Retinal pigment epithelial cell (primary cell): ENCODE measurements at regions not wholly inside any gene's neighbourhood (a gene's known extent, or its start where the extent isn't known, plus 50 kb on each side); places are given as distances from the start of the nearest gene placed in this dataset.

Experiments
- DNase-seq: peaks from one replicate; pipeline ENCODE4 v3.0.0-alpha.2; 2010; ENCODE audit warnings: low read depth
- H3K4me3 ChIP-seq: 2 replicates; pipeline ENCODE4 v1.5.1; 2011; ENCODE audit warnings: mild to moderate bottlenecking, low read length, control low read depth, moderate library complexity
- CTCF ChIP-seq: conservative IDR thresholded peaks from 2 replicates; pipeline ENCODE4 v1.5.1; 2011; ENCODE audit warnings: low read depth, low read length, control low read depth, inconsistent platforms

GRCh38 chr2:195521589-195521988 is 135.4 kb upstream of the SLC39A10 start:
- no peak for TF ChIP-seq CTCF
- no peak overlapping the region for H3K4me3 ChIP-seq
- DNase-seq: no peak

- peak; percentile 88 for DNase-seq
- H3K4me3 ChIP-seq: no peak overlapping the region
- TF ChIP-seq CTCF: peak; percentile 2
Observed at GRCh38 chr2:195520671-195521155, 136.3 kb upstream of the SLC39A10 start.

GRCh38 chr2:195515551-195515950 is 141.5 kb upstream of the SLC39A10 start:
- DNase-seq: no peak
- no peak overlapping the region for H3K4me3 ChIP-seq
- TF ChIP-seq CTCF: no peak

GRCh38 chr2:195514365-195514764 is 142.7 kb upstream of the SLC39A10 start:
- no peak overlapping the region for H3K4me3 ChIP-seq
- no peak for TF ChIP-seq CTCF
- DNase-seq: no peak

- H3K4me3 ChIP-seq: no peak overlapping the region
- no peak for DNase-seq
- no peak for TF ChIP-seq CTCF
Observed at GRCh38 chr2:195513119-195513518, 143.9 kb upstream of the SLC39A10 start.

GRCh38 chr2:195509551-195509950 is 147.5 kb upstream of the SLC39A10 start:
- DNase-seq: no peak
- no peak overlapping the region for H3K4me3 ChIP-seq
- no peak for TF ChIP-seq CTCF

GRCh38 chr2:195508139-195508455 is 148.9 kb upstream of the SLC39A10 start:
- no peak for DNase-seq
- H3K4me3 ChIP-seq: no peak overlapping the region
- no peak for TF ChIP-seq CTCF
